Astrocyte of the hippocampus (primary cell): ENCODE measurements at regions not wholly inside any gene's neighbourhood (a gene's known extent, or its start where the extent isn't known, plus 50 kb on each side); places are given as distances from the start of the nearest gene placed in this dataset.

ENCODE experiments used
- DNase-seq: peaks from one replicate; pipeline ENCODE4 v3.0.0; 2011; ENCODE audit warnings: low read depth, low spot score

DNA sequence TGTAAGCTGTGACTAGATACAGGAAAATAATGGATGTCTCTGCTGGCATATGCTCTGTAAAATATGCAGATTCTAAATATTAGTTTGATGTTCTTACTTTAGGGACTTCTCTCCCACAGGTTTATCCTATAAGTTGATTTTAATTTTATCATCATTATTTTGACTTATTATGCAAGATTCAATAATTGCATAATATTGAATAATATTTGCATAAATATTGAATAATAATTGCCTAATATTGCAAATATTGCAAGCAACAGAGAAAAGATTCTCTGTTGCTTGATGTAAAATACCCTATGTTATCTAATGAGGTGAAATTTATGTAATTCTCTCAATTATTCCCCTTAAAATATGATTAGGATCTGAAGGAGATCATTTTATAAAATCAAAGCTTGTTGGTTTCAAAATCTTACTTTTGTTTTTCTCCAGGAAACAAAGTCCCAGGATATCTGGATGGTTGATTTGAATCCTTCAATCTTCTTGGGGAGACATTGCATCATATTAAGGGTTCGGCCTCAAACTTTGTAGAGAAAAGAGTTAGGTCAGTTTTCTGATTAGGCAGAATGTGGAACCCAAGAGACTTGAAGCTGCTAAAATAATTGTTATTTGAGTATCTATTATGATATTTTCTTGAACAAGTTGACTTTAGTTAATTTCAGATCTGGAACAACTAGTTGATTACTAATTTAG is 92.8 kb upstream of the MTPN start:
- no peak for DNase-seq

DNA sequence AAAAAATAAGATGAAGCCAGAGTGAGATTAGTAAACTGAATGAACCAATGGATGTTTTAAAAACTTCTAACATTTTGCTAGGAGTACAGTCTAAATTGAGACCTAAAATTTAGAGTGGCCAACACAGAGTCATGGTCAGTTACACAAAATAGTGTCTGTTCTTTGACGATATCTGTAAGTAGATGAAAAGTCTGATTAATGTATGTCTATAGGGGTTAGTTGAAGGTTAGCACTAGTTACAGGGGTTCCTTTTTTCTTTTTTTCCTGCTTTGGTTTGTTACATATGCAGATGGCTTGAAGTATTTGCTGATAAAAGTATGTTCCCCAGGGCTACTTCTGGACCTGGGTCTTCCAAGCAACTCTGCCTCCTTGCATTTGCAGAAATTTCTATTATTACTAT is 90.1 kb upstream of the MTPN start:
- no peak for DNase-seq

GRCh38 chr7:136066304-136067143 is 89.4 kb upstream of the MTPN start:
- no peak for DNase-seq

GRCh38 chr7:136064627-136065237 is 87.6 kb upstream of the MTPN start:
- no peak for DNase-seq

- no peak for DNase-seq
Observed at GRCh38 chr7:136064081-136064480, 86.9 kb upstream of the MTPN start.

DNA sequence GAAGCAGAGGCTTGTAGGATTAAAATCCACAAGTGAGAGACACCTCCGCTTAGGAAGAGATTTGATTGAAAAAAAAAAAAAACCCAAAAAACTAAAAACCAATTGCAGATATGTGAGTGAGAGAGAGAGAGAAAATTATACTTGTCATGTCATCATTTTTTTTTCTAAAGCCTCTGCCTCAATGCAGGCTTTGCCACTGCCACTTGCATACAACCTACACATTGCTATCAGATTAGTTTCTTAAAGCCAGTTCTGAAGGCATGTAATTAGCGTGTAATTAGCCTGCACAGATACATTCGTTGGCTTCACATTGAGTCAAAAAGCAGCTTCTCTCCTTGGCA is 86.1 kb upstream of the MTPN start:
- no peak for DNase-seq

- DNase-seq: no peak
Observed at GRCh38 chr7:136062625-136063325, 85.6 kb upstream of the MTPN start.

GRCh38 chr7:136061433-136061832 is 84.3 kb upstream of the MTPN start:
- DNase-seq: no peak

DNA sequence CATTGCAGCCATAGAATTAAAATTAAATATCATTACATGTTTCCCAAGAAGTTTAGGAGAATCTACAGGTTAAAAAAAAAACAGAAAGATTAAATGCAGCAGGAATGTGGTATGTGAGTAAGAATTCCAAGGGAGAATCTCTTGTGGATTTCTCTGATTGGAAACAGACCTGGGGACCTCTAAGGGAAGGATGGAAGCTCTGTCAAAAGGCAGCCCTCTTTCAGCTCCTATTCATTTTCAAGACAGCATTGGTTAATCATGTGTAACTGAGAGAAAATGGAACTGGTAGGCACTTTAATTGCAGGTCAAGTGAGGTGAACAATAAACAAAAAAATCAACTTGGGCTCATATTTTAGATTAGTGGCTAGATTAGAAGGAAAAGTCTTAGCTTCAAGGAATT is 81.4 kb upstream of the MTPN start:
- no peak for DNase-seq

DNA sequence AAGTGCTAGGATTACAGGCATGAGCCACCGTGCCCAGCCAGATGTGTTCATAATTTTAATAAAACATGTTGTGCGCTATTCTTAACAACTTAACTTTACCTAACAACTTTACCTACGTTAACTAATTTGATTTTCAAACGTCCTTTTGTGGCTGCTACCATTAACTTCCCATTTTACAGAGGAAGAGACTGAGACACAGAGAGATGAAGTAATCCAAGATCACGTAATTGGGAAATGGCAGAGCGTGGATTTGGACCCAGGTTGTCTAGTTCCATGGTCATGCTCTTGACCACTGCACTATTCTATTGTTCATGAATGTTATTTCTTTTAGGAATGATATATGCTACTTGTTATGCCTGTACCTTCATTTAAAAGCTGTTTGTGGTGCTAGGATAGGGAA is 80.3 kb upstream of the MTPN start:
- DNase-seq: no peak

DNA sequence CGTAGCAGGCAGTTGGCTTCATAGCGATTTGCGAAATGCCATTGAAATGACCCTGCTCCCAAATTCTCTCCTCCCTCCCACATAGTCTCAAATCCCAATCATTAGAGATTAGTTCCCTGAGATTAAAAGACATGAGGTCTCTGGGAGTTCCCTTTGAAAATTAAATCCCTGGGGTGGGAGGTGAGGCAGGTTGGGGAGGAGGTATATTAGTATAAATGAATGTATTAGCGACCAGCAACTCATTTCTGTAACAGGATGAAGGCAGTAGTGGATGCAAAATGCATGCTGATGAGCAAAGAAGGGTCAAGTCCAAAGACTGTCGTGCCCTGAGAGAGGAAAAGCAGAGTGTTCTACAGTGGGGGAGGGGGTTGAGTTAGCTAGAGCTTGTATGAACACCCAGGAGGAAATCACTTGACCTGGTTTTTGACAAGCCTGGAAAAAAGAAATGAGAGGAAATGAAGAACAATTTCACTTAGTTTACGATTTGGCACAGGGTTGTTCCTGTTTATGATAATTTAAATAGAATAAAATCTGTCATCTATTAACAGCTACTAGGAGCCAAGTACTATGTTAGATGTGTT is 79.6 kb upstream of the MTPN start:
- DNase-seq: no peak

- DNase-seq: no peak
Observed at GRCh38 chr7:136055266-136055665, 78.1 kb upstream of the MTPN start.

GRCh38 chr7:136053689-136054485 is 76.7 kb upstream of the MTPN start:
- DNase-seq: no peak

- no peak for DNase-seq
Observed at GRCh38 chr7:136051203-136051928, 74.2 kb upstream of the MTPN start.

DNA sequence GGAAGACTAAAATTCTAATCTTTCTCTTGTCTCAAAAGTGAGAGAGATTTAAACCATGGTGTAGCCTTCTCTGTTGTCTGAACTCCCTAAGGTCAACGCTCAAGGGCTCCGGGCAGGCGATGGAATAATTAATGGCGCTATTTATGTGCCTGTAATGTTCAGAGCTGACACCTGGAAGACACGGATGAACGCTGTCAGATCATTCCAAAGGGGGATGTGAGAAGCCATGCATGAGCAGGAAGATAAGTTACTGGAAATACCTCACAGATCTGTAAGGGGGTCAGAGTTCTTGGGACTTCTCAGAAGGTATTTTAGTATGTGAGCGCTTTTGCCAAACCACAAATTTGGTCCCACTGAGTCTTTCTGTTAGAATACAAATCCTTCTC is 73.3 kb upstream of the MTPN start:
- no peak for DNase-seq

GRCh38 chr7:136049818-136050461 is 72.8 kb upstream of the MTPN start:
- DNase-seq: no peak

GRCh38 chr7:136049117-136049516 is 72.0 kb upstream of the MTPN start:
- no peak for DNase-seq

DNA sequence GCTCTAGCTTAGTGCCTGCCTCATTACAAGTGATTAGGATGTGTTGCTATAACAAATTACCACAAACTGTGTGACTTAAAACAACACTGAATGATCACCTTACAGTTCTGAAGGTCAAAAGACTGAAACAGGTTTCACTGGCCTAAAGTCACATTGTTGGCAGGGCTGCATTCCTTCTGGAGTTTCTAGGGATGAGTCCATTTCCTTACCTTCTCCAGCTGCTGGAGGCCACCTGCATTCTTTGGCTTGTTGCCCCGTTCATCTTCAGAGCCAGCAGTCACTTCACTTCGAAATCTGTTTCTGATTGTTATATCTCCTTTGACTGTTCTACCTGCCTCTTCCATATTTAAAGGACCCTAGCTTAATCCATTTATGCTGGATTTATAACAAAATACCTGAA is 69.4 kb upstream of the MTPN start:
- DNase-seq: no peak

DNA sequence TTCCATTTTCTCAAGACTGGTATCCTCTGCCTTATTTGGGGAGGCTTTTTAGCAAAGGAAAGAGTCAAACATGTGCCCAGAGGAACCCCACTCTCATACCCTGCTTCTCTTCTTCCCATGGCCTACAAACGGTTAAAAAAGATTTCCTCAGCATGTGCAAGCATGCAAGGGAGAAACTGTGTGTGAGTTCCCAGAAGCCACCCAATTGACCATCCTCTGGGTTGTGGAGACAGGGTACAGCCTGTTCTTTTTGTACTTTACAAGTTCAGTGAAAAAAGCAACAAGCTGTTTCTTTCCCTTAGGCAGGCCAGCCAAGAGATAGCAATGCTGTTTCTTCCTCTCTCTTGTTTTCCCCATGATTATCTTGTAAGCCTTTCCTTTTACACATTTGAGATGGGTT is 68.8 kb upstream of the MTPN start:
- no peak for DNase-seq

DNA sequence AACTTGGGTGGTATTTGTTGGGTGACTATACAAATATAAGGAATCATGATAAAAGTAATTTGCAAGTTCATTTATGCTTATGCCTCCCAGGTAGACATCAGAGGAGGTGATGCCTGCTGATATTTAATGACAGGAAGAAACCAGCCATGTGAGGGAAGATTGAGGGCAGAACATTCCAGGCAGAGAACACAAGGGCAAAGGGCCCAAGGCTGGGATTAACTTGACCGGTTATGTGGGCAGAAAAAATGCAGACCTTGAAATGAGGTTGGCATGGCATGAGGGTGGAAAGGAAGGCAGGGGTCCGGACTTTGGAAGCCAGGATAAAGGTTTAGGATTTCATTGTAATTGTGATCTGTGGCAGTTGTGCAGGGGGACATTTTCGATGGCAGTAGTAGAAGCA is 68.0 kb upstream of the MTPN start:
- DNase-seq: no peak
